ENCODE measurements at regions not wholly inside any gene's neighbourhood (a gene's known extent, or its start where the extent isn't known, plus 50 kb on each side); places are given as distances from the start of the nearest gene placed in this dataset.

- Histone ChIP-seq H3K36me3 (ENCODE audit: control insufficient read depth in 1 of 2, insufficient read depth in 2 of 2, low read length in 2 of 2) (no peaks in the 10 kb centered on the region), H3K9me3 (ENCODE audit: control insufficient read depth in 1 of 2, low read length in 2 of 2) (no peaks in the 10 kb centered on the region), H3K4me1 (ENCODE audit: control insufficient read depth in 1 of 2, insufficient read depth in 2 of 2, low read length in 2 of 2) (no peaks in the 10 kb centered on the region), H3K27me3 (ENCODE audit: control insufficient read depth in 1 of 2, insufficient read depth in 2 of 2, low read length in 2 of 2) (no peaks in the 10 kb centered on the region), H3K27ac (ENCODE audit: low read depth, low read length) (no peak overlapping the region), H3K9ac (ENCODE audit: low read depth in 1 of 2, low read length in 2 of 2) (no peak overlapping the region), H3K4me3 (ENCODE audit: low read depth in 1 of 2, low read length in 2 of 2) (no peak overlapping the region)
Measured at GRCh38 chr12:107144441-107144840, 51.1 kb upstream of the CRY1 start.

GRCh38 chr12:107144990-107145389, 51.6 kb upstream of the CRY1 start:
- Histone ChIP-seq H3K27ac (ENCODE audit: low read depth, low read length) (no peak overlapping the region), H3K4me3 (ENCODE audit: low read depth in 1 of 2, low read length in 2 of 2) (no peak overlapping the region), H3K4me1 (ENCODE audit: control insufficient read depth in 1 of 2, insufficient read depth in 2 of 2, low read length in 2 of 2) (no peaks in the 10 kb centered on the region), H3K27me3 (ENCODE audit: control insufficient read depth in 1 of 2, insufficient read depth in 2 of 2, low read length in 2 of 2) (no peaks in the 10 kb centered on the region), H3K36me3 (ENCODE audit: control insufficient read depth in 1 of 2, insufficient read depth in 2 of 2, low read length in 2 of 2) (no peaks in the 10 kb centered on the region), H3K9ac (ENCODE audit: low read depth in 1 of 2, low read length in 2 of 2) (no peak overlapping the region), H3K9me3 (ENCODE audit: control insufficient read depth in 1 of 2, low read length in 2 of 2) (no peaks in the 10 kb centered on the region)

GRCh38 chr12:107145397-107145796, 52.0 kb upstream of the CRY1 start:
- Histone ChIP-seq H3K9ac (ENCODE audit: low read depth in 1 of 2, low read length in 2 of 2) (no peak overlapping the region), H3K27ac (ENCODE audit: low read depth, low read length) (no peak overlapping the region), H3K9me3 (ENCODE audit: control insufficient read depth in 1 of 2, low read length in 2 of 2) (no peaks in the 10 kb centered on the region), H3K36me3 (ENCODE audit: control insufficient read depth in 1 of 2, insufficient read depth in 2 of 2, low read length in 2 of 2) (no peaks in the 10 kb centered on the region), H3K4me1 (ENCODE audit: control insufficient read depth in 1 of 2, insufficient read depth in 2 of 2, low read length in 2 of 2) (no peaks in the 10 kb centered on the region), H3K4me3 (ENCODE audit: low read depth in 1 of 2, low read length in 2 of 2) (no peak overlapping the region), H3K27me3 (ENCODE audit: control insufficient read depth in 1 of 2, insufficient read depth in 2 of 2, low read length in 2 of 2) (no peaks in the 10 kb centered on the region)

DNA sequence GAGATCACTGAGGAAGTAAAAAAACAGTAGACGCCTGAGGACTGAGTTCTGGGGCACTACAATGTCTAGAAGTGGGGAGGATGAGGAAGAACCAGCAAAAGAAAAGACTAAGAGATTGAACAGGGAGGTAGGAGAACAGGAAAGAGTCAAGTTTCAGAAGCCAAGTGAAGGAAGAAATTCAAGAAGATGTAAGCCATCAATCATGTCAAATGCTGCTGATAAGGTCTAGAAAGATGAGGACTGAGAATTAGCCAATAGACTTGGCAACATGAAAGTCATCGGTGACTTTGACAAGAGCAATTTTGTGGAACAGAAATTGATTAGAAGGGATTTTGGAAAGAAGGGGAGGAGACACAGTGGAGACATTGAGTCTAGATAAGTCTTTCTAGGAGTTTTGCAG, 54.8 kb upstream of the CRY1 start:
- Histone ChIP-seq H3K4me3 (ENCODE audit: low read depth in 1 of 2, low read length in 2 of 2) (no peak overlapping the region), H3K9me3 (ENCODE audit: control insufficient read depth in 1 of 2, low read length in 2 of 2) (no peaks in the 10 kb centered on the region), H3K9ac (ENCODE audit: low read depth in 1 of 2, low read length in 2 of 2) (no peak overlapping the region), H3K27ac (ENCODE audit: low read depth, low read length) (no peak overlapping the region), H3K4me1 (ENCODE audit: control insufficient read depth in 1 of 2, insufficient read depth in 2 of 2, low read length in 2 of 2) (no peaks in the 10 kb centered on the region), H3K36me3 (ENCODE audit: control insufficient read depth in 1 of 2, insufficient read depth in 2 of 2, low read length in 2 of 2) (no peaks in the 10 kb centered on the region), H3K27me3 (ENCODE audit: control insufficient read depth in 1 of 2, insufficient read depth in 2 of 2, low read length in 2 of 2) (no peaks in the 10 kb centered on the region)

GRCh38 chr12:107152315-107152714, 59.0 kb upstream of the CRY1 start:
- no peaks in the 10 kb centered on the region for H3K4me1 ChIP-seq (ENCODE audit: control insufficient read depth in 1 of 2, insufficient read depth in 2 of 2, low read length in 2 of 2)
- H3K27me3 ChIP-seq (ENCODE audit: control insufficient read depth in 1 of 2, insufficient read depth in 2 of 2, low read length in 2 of 2) = peaks cover 0 to 5% of the 10 kb centered on the region in 2 donors

GRCh38 chr12:107159384-107159900, 66.1 kb upstream of the CRY1 start:
- no peaks in the 10 kb centered on the region for H3K4me1 ChIP-seq (ENCODE audit: control insufficient read depth in 1 of 2, insufficient read depth in 2 of 2, low read length in 2 of 2)
- H3K9me3 ChIP-seq (ENCODE audit: control insufficient read depth in 1 of 2, low read length in 2 of 2) = no peaks in the 10 kb centered on the region
- no peak overlapping the region for H3K9ac ChIP-seq (ENCODE audit: low read depth in 1 of 2, low read length in 2 of 2)
- no peaks in the 10 kb centered on the region for H3K36me3 ChIP-seq (ENCODE audit: control insufficient read depth in 1 of 2, insufficient read depth in 2 of 2, low read length in 2 of 2)
- H3K27me3 ChIP-seq (ENCODE audit: control insufficient read depth in 1 of 2, insufficient read depth in 2 of 2, low read length in 2 of 2) = peaks cover 9 to 15% of the 10 kb centered on the region in 2 donors
- H3K27ac ChIP-seq (ENCODE audit: low read depth, low read length) = no peak overlapping the region
- no peak overlapping the region for H3K4me3 ChIP-seq (ENCODE audit: low read depth in 1 of 2, low read length in 2 of 2)

More at GRCh38 chr12:107152315-107152714, 59.0 kb upstream of the CRY1 start:
- Histone ChIP-seq H3K27ac (ENCODE audit: low read depth, low read length) (no peak overlapping the region), H3K4me3 (ENCODE audit: low read depth in 1 of 2, low read length in 2 of 2) (no peak overlapping the region), H3K9ac (ENCODE audit: low read depth in 1 of 2, low read length in 2 of 2) (no peak overlapping the region), H3K36me3 (ENCODE audit: control insufficient read depth in 1 of 2, insufficient read depth in 2 of 2, low read length in 2 of 2) (no peaks in the 10 kb centered on the region), H3K9me3 (ENCODE audit: control insufficient read depth in 1 of 2, low read length in 2 of 2) (no peaks in the 10 kb centered on the region)

- H3K9me3 ChIP-seq (ENCODE audit: control insufficient read depth in 1 of 2, low read length in 2 of 2) = no peaks in the 10 kb centered on the region
- no peak overlapping the region for H3K27ac ChIP-seq (ENCODE audit: low read depth, low read length)
- no peaks in the 10 kb centered on the region for H3K36me3 ChIP-seq (ENCODE audit: control insufficient read depth in 1 of 2, insufficient read depth in 2 of 2, low read length in 2 of 2)
- peaks cover 9 to 14% of the 10 kb centered on the region in 2 donors for H3K27me3 ChIP-seq (ENCODE audit: control insufficient read depth in 1 of 2, insufficient read depth in 2 of 2, low read length in 2 of 2)
- no peak overlapping the region for H3K9ac ChIP-seq (ENCODE audit: low read depth in 1 of 2, low read length in 2 of 2)
- H3K4me1 ChIP-seq (ENCODE audit: control insufficient read depth in 1 of 2, insufficient read depth in 2 of 2, low read length in 2 of 2) = no peaks in the 10 kb centered on the region
- H3K4me3 ChIP-seq (ENCODE audit: low read depth in 1 of 2, low read length in 2 of 2) = no peak overlapping the region
Measured at GRCh38 chr12:107163413-107163812, 70.1 kb upstream of the CRY1 start.

- Histone ChIP-seq H3K27me3 (ENCODE audit: control insufficient read depth in 1 of 2, insufficient read depth in 2 of 2, low read length in 2 of 2) (peaks cover 9 to 13% of the 10 kb centered on the region in 2 donors), H3K36me3 (ENCODE audit: control insufficient read depth in 1 of 2, insufficient read depth in 2 of 2, low read length in 2 of 2) (no peaks in the 10 kb centered on the region), H3K9me3 (ENCODE audit: control insufficient read depth in 1 of 2, low read length in 2 of 2) (no peaks in the 10 kb centered on the region), H3K9ac (ENCODE audit: low read depth in 1 of 2, low read length in 2 of 2) (no peak overlapping the region), H3K4me3 (ENCODE audit: low read depth in 1 of 2, low read length in 2 of 2) (no peak overlapping the region), H3K4me1 (ENCODE audit: control insufficient read depth in 1 of 2, insufficient read depth in 2 of 2, low read length in 2 of 2) (no peaks in the 10 kb centered on the region), H3K27ac (ENCODE audit: low read depth, low read length) (no peak overlapping the region)
Measured at GRCh38 chr12:107164392-107164791, 71.0 kb upstream of the CRY1 start.

- Histone ChIP-seq H3K4me1 (ENCODE audit: control insufficient read depth in 1 of 2, insufficient read depth in 2 of 2, low read length in 2 of 2) (no peaks in the 10 kb centered on the region), H3K9me3 (ENCODE audit: control insufficient read depth in 1 of 2, low read length in 2 of 2) (no peaks in the 10 kb centered on the region), H3K9ac (ENCODE audit: low read depth in 1 of 2, low read length in 2 of 2) (no peak overlapping the region), H3K27me3 (ENCODE audit: control insufficient read depth in 1 of 2, insufficient read depth in 2 of 2, low read length in 2 of 2) (peaks cover 0 to 4% of the 10 kb centered on the region in 2 donors), H3K36me3 (ENCODE audit: control insufficient read depth in 1 of 2, insufficient read depth in 2 of 2, low read length in 2 of 2) (no peaks in the 10 kb centered on the region), H3K4me3 (ENCODE audit: low read depth in 1 of 2, low read length in 2 of 2) (no peak overlapping the region), H3K27ac (ENCODE audit: low read depth, low read length) (no peak overlapping the region)
Measured at GRCh38 chr12:107165581-107165980, 72.2 kb upstream of the CRY1 start.

GRCh38 chr12:107167756-107168155, 74.4 kb upstream of the CRY1 start:
- Histone ChIP-seq H3K36me3 (ENCODE audit: control insufficient read depth in 1 of 2, insufficient read depth in 2 of 2, low read length in 2 of 2) (no peaks in the 10 kb centered on the region), H3K4me3 (ENCODE audit: low read depth in 1 of 2, low read length in 2 of 2) (no peak overlapping the region), H3K9me3 (ENCODE audit: control insufficient read depth in 1 of 2, low read length in 2 of 2) (no peaks in the 10 kb centered on the region), H3K27ac (ENCODE audit: low read depth, low read length) (no peak overlapping the region), H3K9ac (ENCODE audit: low read depth in 1 of 2, low read length in 2 of 2) (no peak overlapping the region), H3K4me1 (ENCODE audit: control insufficient read depth in 1 of 2, insufficient read depth in 2 of 2, low read length in 2 of 2) (no peaks in the 10 kb centered on the region), H3K27me3 (ENCODE audit: control insufficient read depth in 1 of 2, insufficient read depth in 2 of 2, low read length in 2 of 2) (peaks cover 0 to 4% of the 10 kb centered on the region in 2 donors)

GRCh38 chr12:107169200-107169599, 75.9 kb upstream of the CRY1 start:
- Histone ChIP-seq H3K36me3 (ENCODE audit: control insufficient read depth in 1 of 2, insufficient read depth in 2 of 2, low read length in 2 of 2) (no peaks in the 10 kb centered on the region), H3K4me1 (ENCODE audit: control insufficient read depth in 1 of 2, insufficient read depth in 2 of 2, low read length in 2 of 2) (no peaks in the 10 kb centered on the region)

More at GRCh38 chr12:107169200-107169599, 75.9 kb upstream of the CRY1 start:
- H3K4me3 ChIP-seq (ENCODE audit: low read depth in 1 of 2, low read length in 2 of 2) = no peak overlapping the region
- no peak overlapping the region for H3K27ac ChIP-seq (ENCODE audit: low read depth, low read length)
- H3K9ac ChIP-seq (ENCODE audit: low read depth in 1 of 2, low read length in 2 of 2) = no peak overlapping the region
- H3K27me3 ChIP-seq (ENCODE audit: control insufficient read depth in 1 of 2, insufficient read depth in 2 of 2, low read length in 2 of 2) = peaks cover 0 to 4% of the 10 kb centered on the region in 2 donors
- no peaks in the 10 kb centered on the region for H3K9me3 ChIP-seq (ENCODE audit: control insufficient read depth in 1 of 2, low read length in 2 of 2)

All from duodenal mucosa (tissue), 2 donors.